PFSK-1 (cell line): ENCODE measurements at regions not wholly inside any gene's neighbourhood (a gene's known extent, or its start where the extent isn't known, plus 50 kb on each side); places are given as distances from the start of the nearest gene placed in this dataset.

Experiments used
- FOXP2 ChIP-seq: optimal IDR thresholded peaks from 2 replicates; pipeline ENCODE3; 2011; ENCODE audit warnings: borderline replicate concordance, control low read depth, inconsistent platforms; ENCODE audit not compliant: insufficient read depth; ENCODE audit errors: extremely low read length, extremely low read depth
- POLR2AphosphoS5 ChIP-seq: IDR thresholded peaks from 2 replicates; pipeline ENCODE4 v1.6.1; 2012; ENCODE audit warnings: low read depth, mild to moderate bottlenecking, control low read depth, low read length, moderate library complexity
- SIN3A ChIP-seq: IDR thresholded peaks from 2 replicates; pipeline ENCODE4 v1.6.1; 2012; ENCODE audit warnings: mild to moderate bottlenecking, low read length, moderate library complexity, borderline replicate concordance; ENCODE audit not compliant: insufficient read depth
- TAF1 ChIP-seq: IDR thresholded peaks from 2 replicates; pipeline ENCODE4 v1.6.1; 2012; ENCODE audit warnings: low read length, control low read depth, borderline replicate concordance; ENCODE audit not compliant: insufficient read depth
- TF ChIP-seq, protein P1 (sequence below), 2 experiments: IDR thresholded peaks; 2 replicates each; pipeline versions ENCODE4 v1.6.1 to v1.8.0; 2011 to 2012; ENCODE audit warnings: low read depth in 2 of 2, low read length in 2 of 2, control low read depth in 1 of 2, inconsistent platforms in 1 of 2, mild to moderate bottlenecking in 1 of 2, moderate library complexity in 1 of 2; ENCODE audit not compliant: insufficient read depth in 1 of 2

DNA sequence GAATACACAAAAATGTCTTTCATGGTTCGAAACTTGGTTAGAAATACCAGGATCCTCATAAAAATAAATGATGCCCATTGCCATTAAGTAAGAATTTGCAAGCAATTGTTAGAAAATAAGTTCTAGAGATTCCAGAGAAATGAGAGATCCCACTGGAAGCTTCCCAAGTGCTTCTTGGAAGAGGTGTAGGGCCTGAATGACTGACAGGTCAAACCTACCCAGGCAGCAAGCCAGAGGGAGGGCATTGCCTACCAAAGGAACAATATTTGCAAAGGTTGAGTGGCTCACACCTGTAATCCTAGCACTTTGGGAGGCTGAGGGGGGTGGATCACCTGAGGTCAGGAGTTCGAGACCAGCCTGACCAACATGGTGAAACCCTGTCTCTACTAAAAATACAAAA is 777.0 kb upstream of the WWC1 start:
- TF ChIP-seq TAF1 (no peak), SIN3A (no peak), POLR2AphosphoS5 (no peak), FOXP2 (no peak)
- TF ChIP-seq, protein P1, sequence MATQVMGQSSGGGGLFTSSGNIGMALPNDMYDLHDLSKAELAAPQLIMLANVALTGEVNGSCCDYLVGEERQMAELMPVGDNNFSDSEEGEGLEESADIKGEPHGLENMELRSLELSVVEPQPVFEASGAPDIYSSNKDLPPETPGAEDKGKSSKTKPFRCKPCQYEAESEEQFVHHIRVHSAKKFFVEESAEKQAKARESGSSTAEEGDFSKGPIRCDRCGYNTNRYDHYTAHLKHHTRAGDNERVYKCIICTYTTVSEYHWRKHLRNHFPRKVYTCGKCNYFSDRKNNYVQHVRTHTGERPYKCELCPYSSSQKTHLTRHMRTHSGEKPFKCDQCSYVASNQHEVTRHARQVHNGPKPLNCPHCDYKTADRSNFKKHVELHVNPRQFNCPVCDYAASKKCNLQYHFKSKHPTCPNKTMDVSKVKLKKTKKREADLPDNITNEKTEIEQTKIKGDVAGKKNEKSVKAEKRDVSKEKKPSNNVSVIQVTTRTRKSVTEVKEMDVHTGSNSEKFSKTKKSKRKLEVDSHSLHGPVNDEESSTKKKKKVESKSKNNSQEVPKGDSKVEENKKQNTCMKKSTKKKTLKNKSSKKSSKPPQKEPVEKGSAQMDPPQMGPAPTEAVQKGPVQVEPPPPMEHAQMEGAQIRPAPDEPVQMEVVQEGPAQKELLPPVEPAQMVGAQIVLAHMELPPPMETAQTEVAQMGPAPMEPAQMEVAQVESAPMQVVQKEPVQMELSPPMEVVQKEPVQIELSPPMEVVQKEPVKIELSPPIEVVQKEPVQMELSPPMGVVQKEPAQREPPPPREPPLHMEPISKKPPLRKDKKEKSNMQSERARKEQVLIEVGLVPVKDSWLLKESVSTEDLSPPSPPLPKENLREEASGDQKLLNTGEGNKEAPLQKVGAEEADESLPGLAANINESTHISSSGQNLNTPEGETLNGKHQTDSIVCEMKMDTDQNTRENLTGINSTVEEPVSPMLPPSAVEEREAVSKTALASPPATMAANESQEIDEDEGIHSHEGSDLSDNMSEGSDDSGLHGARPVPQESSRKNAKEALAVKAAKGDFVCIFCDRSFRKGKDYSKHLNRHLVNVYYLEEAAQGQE (IDR thresholded peaks at IDR 0.05; ENCODE audit: insufficient read depth in 1 of 2, low read depth in 2 of 2, low read length in 2 of 2), result no peak

DNA sequence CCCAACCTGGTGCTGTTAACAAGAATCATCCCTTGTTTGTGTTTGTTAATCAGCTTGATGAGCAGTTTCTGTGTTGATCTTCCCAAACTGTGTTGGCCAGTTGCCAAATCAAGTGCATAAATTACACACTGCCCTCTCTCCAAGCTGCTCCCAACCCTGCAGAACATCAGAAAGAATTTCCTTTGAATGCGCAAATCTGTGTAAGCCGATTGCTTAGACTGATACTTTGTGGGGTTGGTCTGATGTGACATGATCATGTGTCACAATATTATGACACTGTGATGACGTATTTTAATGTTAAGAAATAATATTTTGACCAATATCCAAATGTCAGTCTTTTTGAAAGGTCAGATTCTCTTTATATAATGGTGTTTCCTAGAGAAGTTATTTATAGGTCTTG is 766.4 kb upstream of the WWC1 start:
- TF ChIP-seq, protein P1 (IDR thresholded peaks at IDR 0.05; ENCODE audit: insufficient read depth in 1 of 2, low read depth in 2 of 2, low read length in 2 of 2), result no peak
- TF ChIP-seq POLR2AphosphoS5 (no peak), SIN3A (no peak), TAF1 (no peak), FOXP2 (no peak)

DNA sequence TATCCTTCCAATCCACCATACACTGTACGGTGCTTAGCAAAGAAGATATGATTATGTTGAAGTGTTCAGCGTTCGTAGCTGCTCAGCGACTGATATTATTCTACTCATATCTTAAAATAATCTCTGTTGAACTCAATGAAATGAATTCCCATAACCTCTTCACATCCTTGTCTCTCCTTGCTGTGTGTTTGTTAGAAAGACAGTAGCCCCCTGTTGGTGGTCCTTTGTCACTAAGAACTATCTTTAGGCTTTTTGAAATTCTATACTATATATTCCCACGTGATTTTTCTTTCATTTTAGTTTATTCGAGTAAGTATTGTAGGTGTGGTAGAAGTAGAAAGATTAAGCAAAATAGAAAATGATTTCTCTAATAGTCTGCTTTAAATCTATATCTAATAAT is 762.8 kb upstream of the WWC1 start:
- TF ChIP-seq SIN3A (no peak), FOXP2 (no peak), POLR2AphosphoS5 (no peak), TAF1 (no peak)
- TF ChIP-seq, protein P1 (IDR thresholded peaks at IDR 0.05; ENCODE audit: insufficient read depth in 1 of 2, low read depth in 2 of 2, low read length in 2 of 2), result no peak

- TF ChIP-seq, protein P1 (IDR thresholded peaks at IDR 0.05; ENCODE audit: insufficient read depth in 1 of 2, low read depth in 2 of 2, low read length in 2 of 2), result no peak
- no peak for TF ChIP-seq POLR2AphosphoS5
- TF ChIP-seq SIN3A, result no peak
- no peak for TF ChIP-seq FOXP2
- TF ChIP-seq TAF1, result no peak
Measured at GRCh38 chr5:167530548-167530947, 760.9 kb upstream of the WWC1 start.
